ENCODE measurements at regions not wholly inside any gene's neighbourhood (a gene's known extent, or its start where the extent isn't known, plus 50 kb on each side); places are given as distances from the start of the nearest gene placed in this dataset.

- TF ChIP-seq ELF4 (CRISPR knock-in tag; IDR thresholded peaks at IDR 0.05; ENCODE audit: low read depth) (no peak), FOXK1 (CRISPR knock-in tag; IDR thresholded peaks at IDR 0.05) (no peak)
- TF ChIP-seq, protein P1, sequence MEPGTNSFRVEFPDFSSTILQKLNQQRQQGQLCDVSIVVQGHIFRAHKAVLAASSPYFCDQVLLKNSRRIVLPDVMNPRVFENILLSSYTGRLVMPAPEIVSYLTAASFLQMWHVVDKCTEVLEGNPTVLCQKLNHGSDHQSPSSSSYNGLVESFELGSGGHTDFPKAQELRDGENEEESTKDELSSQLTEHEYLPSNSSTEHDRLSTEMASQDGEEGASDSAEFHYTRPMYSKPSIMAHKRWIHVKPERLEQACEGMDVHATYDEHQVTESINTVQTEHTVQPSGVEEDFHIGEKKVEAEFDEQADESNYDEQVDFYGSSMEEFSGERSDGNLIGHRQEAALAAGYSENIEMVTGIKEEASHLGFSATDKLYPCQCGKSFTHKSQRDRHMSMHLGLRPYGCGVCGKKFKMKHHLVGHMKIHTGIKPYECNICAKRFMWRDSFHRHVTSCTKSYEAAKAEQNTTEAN (CRISPR knock-in tag; IDR thresholded peaks at IDR 0.05): no peak
Measured at GRCh38 chrX:140064993-140065392, 99.7 kb upstream of the CXorf66 start.

Measured in WTC11 (cell line).